K562 (cell line): ENCODE measurements at regions not wholly inside any gene's neighbourhood (a gene's known extent, or its start where the extent isn't known, plus 50 kb on each side); places are given as distances from the start of the nearest gene placed in this dataset.

Experiments used
- ZNF133 ChIP-seq: fragments of 250-450 bp; sonication (Bioruptor Pico); IDR thresholded peaks from 2 replicates; pipeline ENCODE4 v1.4.0; 2020; ENCODE audit warnings: mild to moderate bottlenecking
- TF ChIP-seq, protein P1 (sequence below): fragments of 450-650 bp; IDR thresholded peaks from 2 replicates; pipeline ENCODE4 v1.6.1; 2016; ENCODE audit warnings: low read depth
- TF ChIP-seq, protein P2 (sequence below): fragments of 250-450 bp; sonication (Bioruptor Pico); IDR thresholded peaks from 2 replicates; pipeline ENCODE4 v1.8.0; 2022; ENCODE audit warnings: moderate library complexity, mild to moderate bottlenecking, inconsistent platforms

DNA sequence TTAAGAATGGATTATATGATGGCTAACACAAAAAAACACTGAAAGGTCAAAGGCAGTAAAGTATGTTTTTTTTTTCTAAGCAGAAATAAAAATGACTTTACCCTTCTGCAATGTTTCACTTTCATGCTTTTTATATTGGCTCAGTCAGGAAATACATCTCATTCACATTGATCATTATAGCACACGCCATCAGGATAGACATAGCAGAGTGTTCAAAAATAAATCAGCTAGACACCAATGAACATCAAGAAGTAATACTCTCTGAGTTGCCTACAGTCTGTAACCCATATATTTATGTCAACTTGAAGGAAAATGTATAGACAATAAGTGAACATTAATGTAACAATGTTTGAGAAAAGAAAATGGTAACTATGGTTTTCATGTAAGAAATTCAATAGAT lies 535.2 kb upstream of the EPHA7 start (continued):
- TF ChIP-seq, protein P1, sequence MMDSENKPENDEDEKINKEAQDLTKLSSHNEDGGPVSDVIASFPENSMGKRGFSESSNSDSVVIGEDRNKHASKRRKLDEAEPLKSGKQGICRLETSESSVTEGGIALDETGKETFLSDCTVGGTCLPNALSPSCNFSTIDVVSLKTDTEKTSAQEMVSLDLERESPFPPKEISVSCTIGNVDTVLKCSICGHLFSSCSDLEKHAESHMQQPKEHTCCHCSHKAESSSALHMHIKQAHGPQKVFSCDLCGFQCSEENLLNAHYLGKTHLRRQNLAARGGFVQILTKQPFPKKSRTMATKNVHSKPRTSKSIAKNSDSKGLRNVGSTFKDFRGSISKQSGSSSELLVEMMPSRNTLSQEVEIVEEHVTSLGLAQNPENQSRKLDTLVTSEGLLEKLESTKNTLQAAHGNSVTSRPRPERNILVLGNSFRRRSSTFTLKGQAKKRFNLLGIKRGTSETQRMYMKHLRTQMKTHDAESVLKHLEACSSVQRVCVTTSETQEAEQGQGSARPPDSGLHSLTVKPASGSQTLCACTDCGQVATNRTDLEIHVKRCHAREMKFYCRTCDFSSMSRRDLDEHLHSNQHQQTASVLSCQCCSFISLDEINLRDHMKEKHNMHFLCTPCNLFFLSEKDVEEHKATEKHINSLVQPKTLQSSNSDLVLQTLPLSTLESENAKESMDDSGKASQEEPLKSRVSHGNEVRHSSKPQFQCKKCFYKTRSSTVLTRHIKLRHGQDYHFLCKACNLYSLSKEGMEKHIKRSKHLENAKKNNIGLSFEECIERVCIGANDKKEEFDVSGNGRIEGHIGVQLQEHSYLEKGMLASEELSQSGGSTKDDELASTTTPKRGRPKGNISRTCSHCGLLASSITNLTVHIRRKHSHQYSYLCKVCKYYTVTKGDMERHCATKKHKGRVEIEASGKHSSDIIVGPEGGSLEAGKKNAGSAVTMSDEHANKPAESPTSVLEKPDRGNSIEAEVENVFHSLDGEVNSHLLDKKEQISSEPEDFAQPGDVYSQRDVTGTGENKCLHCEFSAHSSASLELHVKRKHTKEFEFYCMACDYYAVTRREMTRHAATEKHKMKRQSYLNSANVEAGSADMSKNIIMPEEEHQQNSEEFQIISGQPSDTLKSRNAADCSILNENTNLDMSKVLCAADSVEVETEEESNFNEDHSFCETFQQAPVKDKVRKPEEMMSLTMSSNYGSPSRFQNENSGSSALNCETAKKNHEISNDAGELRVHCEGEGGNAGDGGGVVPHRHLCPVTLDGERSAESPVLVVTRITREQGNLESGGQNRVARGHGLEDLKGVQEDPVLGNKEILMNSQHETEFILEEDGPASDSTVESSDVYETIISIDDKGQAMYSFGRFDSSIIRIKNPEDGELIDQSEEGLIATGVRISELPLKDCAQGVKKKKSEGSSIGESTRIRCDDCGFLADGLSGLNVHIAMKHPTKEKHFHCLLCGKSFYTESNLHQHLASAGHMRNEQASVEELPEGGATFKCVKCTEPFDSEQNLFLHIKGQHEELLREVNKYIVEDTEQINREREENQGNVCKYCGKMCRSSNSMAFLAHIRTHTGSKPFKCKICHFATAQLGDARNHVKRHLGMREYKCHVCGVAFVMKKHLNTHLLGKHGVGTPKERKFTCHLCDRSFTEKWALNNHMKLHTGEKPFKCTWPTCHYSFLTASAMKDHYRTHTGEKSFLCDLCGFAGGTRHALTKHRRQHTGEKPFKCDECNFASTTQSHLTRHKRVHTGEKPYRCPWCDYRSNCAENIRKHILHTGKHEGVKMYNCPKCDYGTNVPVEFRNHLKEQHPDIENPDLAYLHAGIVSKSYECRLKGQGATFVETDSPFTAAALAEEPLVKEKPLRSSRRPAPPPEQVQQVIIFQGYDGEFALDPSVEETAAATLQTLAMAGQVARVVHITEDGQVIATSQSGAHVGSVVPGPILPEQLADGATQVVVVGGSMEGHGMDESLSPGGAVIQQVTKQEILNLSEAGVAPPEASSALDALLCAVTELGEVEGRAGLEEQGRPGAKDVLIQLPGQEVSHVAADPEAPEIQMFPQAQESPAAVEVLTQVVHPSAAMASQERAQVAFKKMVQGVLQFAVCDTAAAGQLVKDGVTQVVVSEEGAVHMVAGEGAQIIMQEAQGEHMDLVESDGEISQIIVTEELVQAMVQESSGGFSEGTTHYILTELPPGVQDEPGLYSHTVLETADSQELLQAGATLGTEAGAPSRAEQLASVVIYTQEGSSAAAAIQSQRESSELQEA, result no peak
- TF ChIP-seq, protein P2, sequence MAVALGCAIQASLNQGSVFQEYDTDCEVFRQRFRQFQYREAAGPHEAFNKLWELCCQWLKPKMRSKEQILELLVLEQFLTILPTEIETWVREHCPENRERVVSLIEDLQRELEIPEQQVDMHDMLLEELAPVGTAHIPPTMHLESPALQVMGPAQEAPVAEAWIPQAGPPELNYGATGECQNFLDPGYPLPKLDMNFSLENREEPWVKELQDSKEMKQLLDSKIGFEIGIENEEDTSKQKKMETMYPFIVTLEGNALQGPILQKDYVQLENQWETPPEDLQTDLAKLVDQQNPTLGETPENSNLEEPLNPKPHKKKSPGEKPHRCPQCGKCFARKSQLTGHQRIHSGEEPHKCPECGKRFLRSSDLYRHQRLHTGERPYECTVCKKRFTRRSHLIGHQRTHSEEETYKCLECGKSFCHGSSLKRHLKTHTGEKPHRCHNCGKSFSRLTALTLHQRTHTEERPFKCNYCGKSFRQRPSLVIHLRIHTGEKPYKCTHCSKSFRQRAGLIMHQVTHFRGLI (CRISPR knock-in tag), result no peak
- TF ChIP-seq ZNF133 (CRISPR knock-in tag), result no peak
